22Rv1 (cell line): ENCODE measurements at regions not wholly inside any gene's neighbourhood (a gene's known extent, or its start where the extent isn't known, plus 50 kb on each side); places are given as distances from the start of the nearest gene placed in this dataset.

Source experiments
- H3K27ac ChIP-seq: fragments of 450-650 bp; 2 replicates; pipeline ENCODE4 v1.5.1; 2017
- ZFX ChIP-seq: fragments of 450-650 bp; IDR thresholded peaks from 2 replicates; pipeline ENCODE4 v1.6.1; 2017; ENCODE audit warnings: antibody characterized with exemption, borderline replicate concordance
- TF ChIP-seq, protein P1 (sequence below): fragments of 450-650 bp; IDR thresholded peaks from 2 replicates; pipeline ENCODE4 v1.5.1; 2017; ENCODE audit warnings: mild to moderate bottlenecking

DNA sequence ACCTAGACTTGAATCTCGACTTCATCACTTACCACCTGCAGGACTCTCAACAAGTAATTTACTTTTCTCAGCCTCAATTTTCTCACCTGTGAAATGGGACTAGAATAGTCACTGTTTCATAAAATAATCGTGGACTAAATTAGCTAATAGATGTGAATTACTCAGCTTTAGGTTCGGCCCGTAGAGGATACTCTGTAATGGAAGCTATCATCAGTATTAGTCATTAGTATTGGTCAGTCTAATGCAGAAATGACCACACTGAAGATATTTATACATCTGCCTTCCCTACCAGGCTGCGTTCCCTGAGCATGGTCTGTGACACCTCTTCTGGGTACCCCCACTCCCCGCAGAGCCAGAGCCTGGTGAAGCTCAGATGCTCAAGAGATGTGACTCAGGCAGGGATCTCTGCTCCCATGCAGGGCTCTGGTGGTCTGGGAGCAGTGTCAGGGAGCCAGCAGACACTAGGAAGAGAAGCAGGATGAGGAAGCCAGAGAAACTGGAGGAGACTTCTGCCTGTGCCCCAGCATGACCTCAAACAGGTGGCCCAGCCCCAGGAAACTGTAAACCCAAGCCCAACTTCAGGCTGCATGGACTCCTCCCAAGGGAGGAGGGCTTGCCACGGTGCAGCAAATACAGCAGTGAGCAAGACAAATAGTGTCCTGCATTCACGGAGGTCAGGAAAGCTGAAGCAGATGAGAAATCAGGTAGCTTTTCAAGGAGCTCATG, 88.0 kb upstream of the E2F8 start:
- H3K27ac ChIP-seq: no peak overlapping the region
- TF ChIP-seq, protein P1, sequence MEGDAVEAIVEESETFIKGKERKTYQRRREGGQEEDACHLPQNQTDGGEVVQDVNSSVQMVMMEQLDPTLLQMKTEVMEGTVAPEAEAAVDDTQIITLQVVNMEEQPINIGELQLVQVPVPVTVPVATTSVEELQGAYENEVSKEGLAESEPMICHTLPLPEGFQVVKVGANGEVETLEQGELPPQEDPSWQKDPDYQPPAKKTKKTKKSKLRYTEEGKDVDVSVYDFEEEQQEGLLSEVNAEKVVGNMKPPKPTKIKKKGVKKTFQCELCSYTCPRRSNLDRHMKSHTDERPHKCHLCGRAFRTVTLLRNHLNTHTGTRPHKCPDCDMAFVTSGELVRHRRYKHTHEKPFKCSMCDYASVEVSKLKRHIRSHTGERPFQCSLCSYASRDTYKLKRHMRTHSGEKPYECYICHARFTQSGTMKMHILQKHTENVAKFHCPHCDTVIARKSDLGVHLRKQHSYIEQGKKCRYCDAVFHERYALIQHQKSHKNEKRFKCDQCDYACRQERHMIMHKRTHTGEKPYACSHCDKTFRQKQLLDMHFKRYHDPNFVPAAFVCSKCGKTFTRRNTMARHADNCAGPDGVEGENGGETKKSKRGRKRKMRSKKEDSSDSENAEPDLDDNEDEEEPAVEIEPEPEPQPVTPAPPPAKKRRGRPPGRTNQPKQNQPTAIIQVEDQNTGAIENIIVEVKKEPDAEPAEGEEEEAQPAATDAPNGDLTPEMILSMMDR: no peak
- no peak for TF ChIP-seq ZFX

GRCh38 chr11:19327280-19327679, 86.5 kb upstream of the E2F8 start:
- H3K27ac ChIP-seq: no peak overlapping the region
- TF ChIP-seq, protein P1: no peak
- no peak for TF ChIP-seq ZFX

GRCh38 chr11:19326499-19326898, 85.8 kb upstream of the E2F8 start:
- TF ChIP-seq, protein P1: no peak
- TF ChIP-seq ZFX: no peak

GRCh38 chr11:19323502-19323901, 82.8 kb upstream of the E2F8 start:
- no peak overlapping the region for H3K27ac ChIP-seq
- TF ChIP-seq ZFX: no peak
- TF ChIP-seq, protein P1: no peak

More at GRCh38 chr11:19326499-19326898, 85.8 kb upstream of the E2F8 start:
- no peak overlapping the region for H3K27ac ChIP-seq

DNA sequence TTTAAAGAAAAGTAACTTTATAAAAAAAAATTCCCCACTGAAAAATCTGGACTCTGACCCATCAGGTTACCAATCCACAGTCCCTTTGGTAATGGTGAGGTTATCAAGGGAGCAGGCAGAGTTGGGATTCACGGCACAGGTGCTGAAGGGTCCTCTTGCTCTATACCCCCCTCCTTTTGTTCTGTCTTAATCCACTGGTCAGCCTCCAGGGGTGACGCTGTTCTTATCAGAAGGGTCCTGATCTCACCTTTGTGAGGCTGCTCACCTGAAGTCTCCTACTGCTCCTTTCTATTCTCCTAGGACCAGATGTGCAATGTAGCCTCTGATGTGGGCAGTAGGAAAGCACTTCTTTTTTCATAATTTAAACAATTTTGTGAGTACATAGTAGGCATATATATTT, 80.6 kb upstream of the E2F8 start:
- TF ChIP-seq, protein P1: no peak
- no peak for TF ChIP-seq ZFX
- no peak overlapping the region for H3K27ac ChIP-seq

GRCh38 chr11:19320827-19321226, 80.1 kb upstream of the E2F8 start:
- no peak overlapping the region for H3K27ac ChIP-seq
- no peak for TF ChIP-seq ZFX
- TF ChIP-seq, protein P1: no peak

DNA sequence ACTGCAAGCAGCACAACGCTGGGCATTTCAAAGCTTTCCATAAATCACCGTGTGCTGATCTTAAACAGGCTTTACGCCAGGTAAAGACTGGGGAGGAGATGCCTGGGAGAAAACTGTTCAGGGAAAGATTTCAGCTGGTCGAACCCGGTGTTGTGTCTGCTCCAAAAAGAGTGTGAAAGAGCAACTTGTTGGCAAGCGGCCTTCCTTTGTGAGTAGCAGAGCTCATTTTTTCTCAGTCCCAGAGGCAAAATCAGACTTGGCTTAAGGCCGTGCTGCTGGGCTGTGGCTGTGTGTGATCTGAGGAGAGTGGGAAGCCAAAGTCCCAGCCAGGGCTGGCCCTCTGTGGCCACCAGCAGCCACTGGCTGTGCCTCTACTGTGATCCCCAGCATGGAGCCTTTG, 75.7 kb upstream of the E2F8 start:
- no peak overlapping the region for H3K27ac ChIP-seq
- TF ChIP-seq ZFX: no peak
- TF ChIP-seq, protein P1: no peak
